Testis (tissue), 2 donors: ENCODE measurements at regions not wholly inside any gene's neighbourhood (a gene's known extent, or its start where the extent isn't known, plus 50 kb on each side); places are given as distances from the start of the nearest gene placed in this dataset.

Experiments
- CTCF ChIP-seq, 3 experiments: fragments of 450-650 bp in 2 of 3; fragments of 200-600 bp in 1 of 3; sonication (generic) in 1 of 3; IDR thresholded peaks; one replicate each; pipeline ENCODE4 v1.5.1; 2016 to 2019; ENCODE audit warnings: antibody characterized with exemption in 3 of 3, mild to moderate bottlenecking in 2 of 3, moderate library complexity in 1 of 3
- POLR2A ChIP-seq: fragments of 450-650 bp; IDR thresholded peaks from one replicate; pipeline ENCODE4 v1.6.1; 2017; ENCODE audit warnings: antibody characterized with exemption, mild to moderate bottlenecking, moderate library complexity

- no peak for TF ChIP-seq CTCF (IDR thresholded peaks at IDR 0.05)
- TF ChIP-seq POLR2A, result no peak
Observed at GRCh38 chr5:105751908-105752307, 1918.8 kb downstream of the EFNA5 start.
